ENCODE measurements at regions not wholly inside any gene's neighbourhood (a gene's known extent, or its start where the extent isn't known, plus 50 kb on each side); places are given as distances from the start of the nearest gene placed in this dataset.

DNA sequence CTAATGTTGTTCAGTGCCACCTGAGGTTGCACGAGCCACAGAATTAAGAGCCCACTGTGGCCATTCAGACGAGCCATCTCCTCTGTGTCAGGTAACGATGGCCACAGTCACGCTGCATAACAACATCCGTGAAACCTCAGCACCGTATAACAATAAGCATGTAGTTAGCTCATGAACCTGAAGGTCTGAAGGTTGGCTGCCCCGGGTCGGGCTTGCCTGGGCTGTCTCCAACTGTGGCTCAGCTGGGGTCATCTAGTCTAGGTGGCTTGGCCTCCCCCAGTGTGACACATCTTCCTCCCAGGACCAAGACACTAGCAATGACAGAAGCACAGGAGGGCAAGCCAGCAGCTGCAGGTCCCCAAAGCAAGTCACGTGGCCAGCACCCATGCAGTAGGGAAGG lies 258.0 kb downstream of the GLI2 start:
- TF ChIP-seq FOXP2 (optimal IDR thresholded peaks at IDR 0.05; ENCODE audit: borderline replicate concordance, extremely low read depth, extremely low read length, insufficient read depth): no peak
- no peak for TF ChIP-seq POLR2AphosphoS5 (IDR thresholded peaks at IDR 0.05; ENCODE audit: low read depth, low read length)
- TF ChIP-seq, protein P1, sequence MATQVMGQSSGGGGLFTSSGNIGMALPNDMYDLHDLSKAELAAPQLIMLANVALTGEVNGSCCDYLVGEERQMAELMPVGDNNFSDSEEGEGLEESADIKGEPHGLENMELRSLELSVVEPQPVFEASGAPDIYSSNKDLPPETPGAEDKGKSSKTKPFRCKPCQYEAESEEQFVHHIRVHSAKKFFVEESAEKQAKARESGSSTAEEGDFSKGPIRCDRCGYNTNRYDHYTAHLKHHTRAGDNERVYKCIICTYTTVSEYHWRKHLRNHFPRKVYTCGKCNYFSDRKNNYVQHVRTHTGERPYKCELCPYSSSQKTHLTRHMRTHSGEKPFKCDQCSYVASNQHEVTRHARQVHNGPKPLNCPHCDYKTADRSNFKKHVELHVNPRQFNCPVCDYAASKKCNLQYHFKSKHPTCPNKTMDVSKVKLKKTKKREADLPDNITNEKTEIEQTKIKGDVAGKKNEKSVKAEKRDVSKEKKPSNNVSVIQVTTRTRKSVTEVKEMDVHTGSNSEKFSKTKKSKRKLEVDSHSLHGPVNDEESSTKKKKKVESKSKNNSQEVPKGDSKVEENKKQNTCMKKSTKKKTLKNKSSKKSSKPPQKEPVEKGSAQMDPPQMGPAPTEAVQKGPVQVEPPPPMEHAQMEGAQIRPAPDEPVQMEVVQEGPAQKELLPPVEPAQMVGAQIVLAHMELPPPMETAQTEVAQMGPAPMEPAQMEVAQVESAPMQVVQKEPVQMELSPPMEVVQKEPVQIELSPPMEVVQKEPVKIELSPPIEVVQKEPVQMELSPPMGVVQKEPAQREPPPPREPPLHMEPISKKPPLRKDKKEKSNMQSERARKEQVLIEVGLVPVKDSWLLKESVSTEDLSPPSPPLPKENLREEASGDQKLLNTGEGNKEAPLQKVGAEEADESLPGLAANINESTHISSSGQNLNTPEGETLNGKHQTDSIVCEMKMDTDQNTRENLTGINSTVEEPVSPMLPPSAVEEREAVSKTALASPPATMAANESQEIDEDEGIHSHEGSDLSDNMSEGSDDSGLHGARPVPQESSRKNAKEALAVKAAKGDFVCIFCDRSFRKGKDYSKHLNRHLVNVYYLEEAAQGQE (IDR thresholded peaks at IDR 0.05; ENCODE audit: insufficient read depth in 1 of 2, low read depth in 2 of 2, low read length in 2 of 2): no peak
- no peak for TF ChIP-seq SIN3A (IDR thresholded peaks at IDR 0.05; ENCODE audit: borderline replicate concordance, insufficient read depth, low read length)
- TF ChIP-seq TAF1 (IDR thresholded peaks at IDR 0.05; ENCODE audit: borderline replicate concordance, insufficient read depth, low read length): no peak

DNA sequence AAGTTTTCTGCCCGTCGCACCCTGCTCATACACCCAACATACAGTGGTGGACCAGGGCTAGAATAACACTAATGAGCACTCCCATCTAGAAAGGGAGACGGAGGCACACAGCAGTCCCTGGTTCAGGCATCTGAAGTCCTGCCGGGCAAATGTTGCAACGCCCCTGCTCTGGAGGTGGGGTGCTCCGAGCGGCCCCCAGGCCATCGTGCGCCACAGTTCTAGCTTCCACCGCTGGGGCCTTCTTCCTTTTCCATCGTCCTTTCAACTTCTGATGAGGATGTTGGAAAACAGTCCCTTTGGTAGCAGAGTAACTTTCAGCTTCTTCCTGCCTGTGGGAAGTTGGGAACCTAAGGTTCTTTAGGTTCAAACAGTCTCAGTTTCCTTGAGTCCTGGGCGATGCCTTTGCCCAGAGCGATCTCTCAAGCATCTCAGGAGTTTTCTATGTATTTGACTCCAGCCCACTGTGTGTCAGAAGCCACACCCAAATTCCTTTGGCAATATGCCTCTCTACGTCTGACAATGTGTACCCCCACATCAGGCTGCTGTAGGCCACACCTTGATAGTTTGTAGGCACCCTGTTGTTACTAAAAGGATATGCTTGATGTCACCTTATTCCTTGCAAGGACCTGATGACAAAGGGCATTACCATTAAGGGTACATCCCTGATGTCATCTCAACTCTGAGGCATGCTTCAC lies 258.8 kb downstream of the GLI2 start:
- TF ChIP-seq TAF1 (IDR thresholded peaks at IDR 0.05; ENCODE audit: borderline replicate concordance, insufficient read depth, low read length) (no peak), SIN3A (IDR thresholded peaks at IDR 0.05; ENCODE audit: borderline replicate concordance, insufficient read depth, low read length) (no peak), POLR2AphosphoS5 (IDR thresholded peaks at IDR 0.05; ENCODE audit: low read depth, low read length) (no peak), FOXP2 (optimal IDR thresholded peaks at IDR 0.05; ENCODE audit: borderline replicate concordance, extremely low read depth, extremely low read length, insufficient read depth) (no peak)
- TF ChIP-seq, protein P1 (IDR thresholded peaks at IDR 0.05; ENCODE audit: insufficient read depth in 1 of 2, low read depth in 2 of 2, low read length in 2 of 2): no peak

DNA sequence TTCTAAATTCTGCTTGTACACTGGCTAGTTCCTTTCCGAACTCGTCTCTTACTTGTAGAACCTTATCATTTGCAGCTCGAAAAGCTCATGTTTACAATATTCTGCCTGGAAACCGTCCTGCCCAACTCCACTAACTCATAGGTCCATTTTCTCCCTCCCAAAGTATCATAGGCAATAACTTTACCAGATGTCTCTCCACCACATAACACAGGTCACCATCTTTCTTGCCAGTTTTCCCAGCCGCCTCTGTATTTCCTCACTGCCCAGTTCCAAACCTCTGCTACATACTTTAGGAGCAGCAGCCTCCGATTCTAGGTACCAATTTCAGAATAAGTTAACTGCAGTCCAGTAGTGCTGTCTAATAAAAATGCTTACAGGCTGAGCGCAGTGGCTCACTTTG lies 259.5 kb downstream of the GLI2 start:
- TF ChIP-seq SIN3A (IDR thresholded peaks at IDR 0.05; ENCODE audit: borderline replicate concordance, insufficient read depth, low read length) (no peak), POLR2AphosphoS5 (IDR thresholded peaks at IDR 0.05; ENCODE audit: low read depth, low read length) (no peak), FOXP2 (optimal IDR thresholded peaks at IDR 0.05; ENCODE audit: borderline replicate concordance, extremely low read depth, extremely low read length, insufficient read depth) (no peak), TAF1 (IDR thresholded peaks at IDR 0.05; ENCODE audit: borderline replicate concordance, insufficient read depth, low read length) (no peak)
- TF ChIP-seq, protein P1 (IDR thresholded peaks at IDR 0.05; ENCODE audit: insufficient read depth in 1 of 2, low read depth in 2 of 2, low read length in 2 of 2): no peak

- TF ChIP-seq SIN3A (IDR thresholded peaks at IDR 0.05; ENCODE audit: borderline replicate concordance, insufficient read depth, low read length) (no peak), FOXP2 (optimal IDR thresholded peaks at IDR 0.05; ENCODE audit: borderline replicate concordance, extremely low read depth, extremely low read length, insufficient read depth) (no peak), POLR2AphosphoS5 (IDR thresholded peaks at IDR 0.05; ENCODE audit: low read depth, low read length) (no peak), TAF1 (IDR thresholded peaks at IDR 0.05; ENCODE audit: borderline replicate concordance, insufficient read depth, low read length) (no peak)
- TF ChIP-seq, protein P1 (IDR thresholded peaks at IDR 0.05; ENCODE audit: insufficient read depth in 1 of 2, low read depth in 2 of 2, low read length in 2 of 2): no peak
These were observed 260.1 kb downstream of the GLI2 start for GRCh38 chr2:120995656-120996190.
